H1 (cell line): ENCODE measurements at regions not wholly inside any gene's neighbourhood (a gene's known extent, or its start where the extent isn't known, plus 50 kb on each side); places are given as distances from the start of the nearest gene placed in this dataset.

ENCODE experiments used
- CTCF ChIA-PET: fragments of 300-600 bp; sonication (Branson Sonifier 250); formaldehyde crosslinking; loops from one replicate; lab custom pipeline; 2021; ENCODE audit not compliant: partially characterized antibody; lab: Charles Lee
- POLR2A ChIA-PET: fragments of 300-600 bp; sonication (Branson Sonifier 250); formaldehyde crosslinking; loops from one replicate; lab custom pipeline; 2021; ENCODE audit warnings: inconsistent platforms; ENCODE audit not compliant: partially characterized antibody; lab: Charles Lee
- DNase-seq, 2 experiments: peaks; one replicate each; pipeline versions ENCODE4 v3.0.0 to v3.0.0-alpha.2; 2010 to 2022; ENCODE audit warnings: low spot score in 2 of 2, low read depth in 1 of 2, mixed read lengths in 1 of 2
- FAIRE-seq: peaks from 2 replicates; lab custom pipeline; 2011; peaks lifted over from hg19 to GRCh38; lab: Jason Lieb, UNC
- H2AFZ ChIP-seq: 2 replicates; pipeline ENCODE4 v1.8.1; 2012; ENCODE audit warnings: low read length, inconsistent platforms
- H2AK5ac ChIP-seq: 2 replicates; pipeline ENCODE4 v1.6.1; 2013; ENCODE audit warnings: low read depth, low read length
- H2BK120ac ChIP-seq: replicated peaks from 2 replicates; pipeline ENCODE3; 2013; ENCODE audit warnings: low read depth, low read length, inconsistent platforms
- H2BK12ac ChIP-seq: 2 replicates; pipeline ENCODE4 v1.6.1; 2013; ENCODE audit warnings: low read depth, low read length
- H2BK15ac ChIP-seq: 2 replicates; pipeline ENCODE4 v1.6.1; 2013; ENCODE audit warnings: low read length
- H2BK20ac ChIP-seq: 2 replicates; pipeline ENCODE4 v1.6.1; 2013; ENCODE audit warnings: low read length
- H2BK5ac ChIP-seq: 2 replicates; pipeline ENCODE4 v1.6.1; 2013; ENCODE audit warnings: low read depth, low read length
- H3K14ac ChIP-seq: 2 replicates; pipeline ENCODE4 v1.6.1; 2013; ENCODE audit warnings: inconsistent platforms; ENCODE audit not compliant: insufficient read length
- H3K18ac ChIP-seq: 2 replicates; pipeline ENCODE4 v1.6.1; 2013; ENCODE audit warnings: low read length; ENCODE audit errors: extremely low read depth
- H3K23ac ChIP-seq: 2 replicates; pipeline ENCODE4 v1.6.1; 2013; ENCODE audit warnings: inconsistent platforms; ENCODE audit not compliant: insufficient read length
- H3K23me2 ChIP-seq: 2 replicates; pipeline ENCODE4 v1.6.1; 2013; ENCODE audit warnings: low read depth, low read length
- H3K27ac ChIP-seq: 2 replicates; pipeline ENCODE4 v1.6.1; 2011; ENCODE audit warnings: low read depth, low read length, inconsistent platforms
- H3K27me3 ChIP-seq, 4 experiments: replicated peaks in 1 of 4; 1 replicate in 1 of 4; 2 replicates in 3 of 4; pipeline versions ENCODE4 v1.6.1 to v1.8.1; 2011 to 2013; ENCODE audit warnings: low read length in 3 of 4, mild to moderate bottlenecking in 3 of 4, inconsistent platforms in 2 of 4, mixed read lengths in 2 of 4, moderate library complexity in 1 of 4; ENCODE audit not compliant: control insufficient read depth in 3 of 4, insufficient read depth in 3 of 4; ENCODE audit errors: extremely low read depth in 1 of 4
- H3K36me3 ChIP-seq, 4 experiments: 2 replicates each; pipeline versions ENCODE4 v1.6.1 to v1.8.1; 2011 to 2013; ENCODE audit warnings: mild to moderate bottlenecking in 4 of 4, low read length in 3 of 4, moderate library complexity in 2 of 4, control low read depth in 1 of 4, inconsistent platforms in 1 of 4; ENCODE audit not compliant: insufficient read depth in 4 of 4, control insufficient read depth in 2 of 4
- H3K4ac ChIP-seq: replicated peaks from 2 replicates; pipeline ENCODE3; 2013; ENCODE audit warnings: low read length, low read depth, mixed read lengths, inconsistent platforms; ENCODE audit not compliant: insufficient read length
- H3K4me1 ChIP-seq, 4 experiments: replicated peaks in 1 of 4; 1 replicate in 1 of 4; 2 replicates in 3 of 4; pipeline versions ENCODE4 v1.6.1 to v1.8.1; 2011 to 2013; ENCODE audit warnings: low read length in 3 of 4, inconsistent platforms in 2 of 4, mixed read lengths in 1 of 4; ENCODE audit not compliant: insufficient read depth in 4 of 4, control insufficient read depth in 3 of 4
- H3K4me2 ChIP-seq, 2 experiments: 2 replicates each; pipeline versions ENCODE4 v1.6.1 to v1.8.1; 2011 to 2013; ENCODE audit warnings: low read depth in 2 of 2, low read length in 2 of 2, control low read depth in 1 of 2, inconsistent platforms in 1 of 2, mild to moderate bottlenecking in 1 of 2; ENCODE audit not compliant: insufficient read depth in 1 of 2
- H3K4me3 ChIP-seq, 4 experiments: fragments of 200-600, 300-600 bp in 1 of 4; sonication (generic), shearing (Covaris generic), sonication (Bioruptor Twin) in 1 of 4; 2 replicates each; pipeline versions ENCODE4 v1.5.1 to v1.8.1; 2011 to 2016; ENCODE audit warnings: low read length in 4 of 4, low read depth in 3 of 4, control low read depth in 2 of 4, inconsistent platforms in 2 of 4, mild to moderate bottlenecking in 2 of 4, mixed read lengths in 1 of 4, moderate library complexity in 1 of 4; ENCODE audit not compliant: insufficient read depth in 2 of 4; ENCODE audit errors: extremely low read depth in 1 of 4
- H3K56ac ChIP-seq: replicated peaks from 2 replicates; pipeline ENCODE3; 2013; ENCODE audit warnings: low read depth, mild to moderate bottlenecking, mixed read lengths, low read length, inconsistent platforms; ENCODE audit not compliant: insufficient read length
- H3K79me1 ChIP-seq: 2 replicates; pipeline ENCODE4 v1.6.1; 2013; ENCODE audit warnings: low read depth, low read length, control low read depth
- H3K79me2 ChIP-seq, 2 experiments: 2 replicates each; pipeline versions ENCODE4 v1.6.1 to v1.8.1; 2012 to 2013; ENCODE audit warnings: low read length in 2 of 2, mild to moderate bottlenecking in 2 of 2, inconsistent platforms in 1 of 2; ENCODE audit not compliant: insufficient read depth in 2 of 2, control insufficient read depth in 1 of 2
- H3K9ac ChIP-seq, 4 experiments: replicated peaks in 1 of 4; 1 replicate in 1 of 4; 2 replicates in 3 of 4; pipeline versions ENCODE4 v1.6.1 to v1.8.1; 2011 to 2013; ENCODE audit warnings: low read depth in 3 of 4, low read length in 3 of 4, control low read depth in 2 of 4, mild to moderate bottlenecking in 2 of 4, moderate library complexity in 2 of 4, inconsistent platforms in 1 of 4; ENCODE audit errors: extremely low read depth in 1 of 4
- H3K9me3 ChIP-seq, 2 experiments: 2 replicates each; pipeline versions ENCODE4 v1.6.1 to v1.8.1; 2012 to 2013; ENCODE audit warnings: mild to moderate bottlenecking in 2 of 2, moderate library complexity in 2 of 2, control low read depth in 1 of 2, inconsistent platforms in 1 of 2, low read depth in 1 of 2, low read length in 1 of 2, mixed read lengths in 1 of 2; ENCODE audit not compliant: insufficient read depth in 2 of 2
- H4K20me1 ChIP-seq, 2 experiments: replicated peaks in 1 of 2; 2 replicates each; pipeline versions ENCODE3 to v1.8.1; 2011 to 2013; ENCODE audit warnings: inconsistent platforms in 2 of 2, low read length in 2 of 2, mild to moderate bottlenecking in 1 of 2; ENCODE audit not compliant: insufficient read depth in 2 of 2, control insufficient read depth in 1 of 2
- H4K5ac ChIP-seq: 2 replicates; pipeline ENCODE4 v1.6.1; 2013; ENCODE audit warnings: low read length, low read depth, mixed read lengths, inconsistent platforms; ENCODE audit not compliant: insufficient read length
- H4K8ac ChIP-seq: 2 replicates; pipeline ENCODE4 v1.8.0; 2013; ENCODE audit warnings: mild to moderate bottlenecking, moderate library complexity, low read length, inconsistent platforms; ENCODE audit not compliant: insufficient read depth; ENCODE audit errors: extremely low read depth
- H4K91ac ChIP-seq: replicated peaks from 2 replicates; pipeline ENCODE3; 2013; ENCODE audit warnings: low read length, mixed read lengths, inconsistent platforms; ENCODE audit not compliant: insufficient read length
- CBX8 ChIP-seq: fragments of 300-800, 300-1000 bp; sonication (generic); IDR thresholded peaks from 2 replicates; pipeline ENCODE4 v1.7.1; 2016; ENCODE audit warnings: low read depth, low read length, borderline replicate concordance
- CREB1 ChIP-seq: IDR thresholded peaks from 2 replicates; pipeline ENCODE4 v1.6.1; 2012; ENCODE audit warnings: inconsistent platforms
- EP300 ChIP-seq, 2 experiments: IDR thresholded peaks; 1 replicate in 1 of 2; 2 replicates in 1 of 2; pipeline ENCODE4 v1.6.1; 2011 to 2012; ENCODE audit warnings: low read depth in 2 of 2, low read length in 2 of 2, mild to moderate bottlenecking in 2 of 2, borderline replicate concordance in 1 of 2, inconsistent platforms in 1 of 2, moderate library complexity in 1 of 2
- JUN ChIP-seq: IDR thresholded peaks from 2 replicates; pipeline ENCODE4 v1.6.1; 2011; ENCODE audit warnings: low read depth, mild to moderate bottlenecking, improper control_type of control experiment, low read length
- KDM1A ChIP-seq: fragments of 200-600, 300-600 bp; sonication (generic); IDR thresholded peaks from 2 replicates; pipeline ENCODE4 v1.7.1; 2016; ENCODE audit warnings: mild to moderate bottlenecking, low read length, borderline replicate concordance
- NRF1 ChIP-seq: IDR thresholded peaks from 2 replicates; pipeline ENCODE4 v1.6.1; 2011; ENCODE audit warnings: mild to moderate bottlenecking, low read depth, low read length, improper control_type of control experiment
- PHF8 ChIP-seq: fragments of 200-600 bp; sonication (generic); conservative IDR thresholded peaks from 2 replicates; pipeline ENCODE4 v1.7.1; 2012; ENCODE audit warnings: low read depth, mild to moderate bottlenecking, inconsistent platforms, low read length, moderate library complexity
- POLR2AphosphoS5 ChIP-seq: IDR thresholded peaks from 2 replicates; pipeline ENCODE4 v1.6.1; 2011; ENCODE audit warnings: low read depth, low read length
- RAD21 ChIP-seq, 2 experiments: IDR thresholded peaks in 1 of 2; conservative IDR thresholded peaks in 1 of 2; 2 replicates each; pipeline ENCODE4 v1.6.1; 2011; ENCODE audit warnings: low read depth in 2 of 2, low read length in 2 of 2, improper control_type of control experiment in 1 of 2, inconsistent platforms in 1 of 2, mild to moderate bottlenecking in 1 of 2, moderate library complexity in 1 of 2
- RBBP5 ChIP-seq: IDR thresholded peaks from 2 replicates; pipeline ENCODE4 v1.7.1; 2012; ENCODE audit warnings: low read depth, mild to moderate bottlenecking, inconsistent platforms, low read length, moderate library complexity, borderline replicate concordance
- RNF2 ChIP-seq: fragments of 200-900, 300-1000 bp; sonication (generic); IDR thresholded peaks from 2 replicates; pipeline ENCODE4 v1.7.1; 2016; ENCODE audit warnings: borderline replicate concordance, low read depth, mild to moderate bottlenecking, antibody characterized with exemption, low read length; ENCODE audit not compliant: poor library complexity, severe bottlenecking; ENCODE audit errors: missing control alignments
- SIX5 ChIP-seq: IDR thresholded peaks from 2 replicates; pipeline ENCODE4 v1.6.1; 2011; ENCODE audit warnings: mild to moderate bottlenecking, low read depth, low read length
- ZNF274 ChIP-seq: IDR thresholded peaks from 2 replicates; pipeline ENCODE4 v1.7.0; 2012; ENCODE audit warnings: low read length, borderline replicate concordance; ENCODE audit errors: extremely low read depth
- WGBS, 2 experiments: shearing (Covaris generic) in 1 of 2; methylation state at CpG; one replicate each; pipeline versions ENCODE4 v1.1.6 to v1.1.7; 2013 to 2015; ENCODE audit warnings: low lambda C conversion rate in 2 of 2, mixed read lengths in 2 of 2, inconsistent platforms in 1 of 2, low coverage in 1 of 2, missing lambda C conversion rate in 1 of 2; ENCODE audit not compliant: insufficient replicate concordance in 2 of 2, insufficient coverage in 1 of 2, insufficient read length in 1 of 2; ENCODE audit errors: extremely low coverage in 1 of 2, missing lambda C conversion rate in 1 of 2; 5-methylcytosine and 5-hydroxymethylcytosine counted together

- no peaks in the 10 kb centered on the region for H3K9me3 ChIP-seq
- no peaks in the 10 kb centered on the region for H3K79me2 ChIP-seq
- no peaks in the 10 kb centered on the region for H3K36me3 ChIP-seq
- TF ChIP-seq SIX5 = no peak
- TF ChIP-seq ZNF274 = no peak
- no peak for TF ChIP-seq NRF1
- no peak for TF ChIP-seq POLR2AphosphoS5
- TF ChIP-seq RNF2 = no peak
- TF ChIP-seq CREB1 = no peak
- TF ChIP-seq CBX8 = no peak
- no peak for TF ChIP-seq KDM1A
- no peak for TF ChIP-seq RBBP5
- no peak for TF ChIP-seq EP300 (IDR thresholded peaks at IDR 0.05; ENCODE audit: borderline replicate concordance in 1 of 2, low read depth in 2 of 2, low read length in 2 of 2)
- TF ChIP-seq PHF8 = no peak
- TF ChIP-seq RAD21 (IDR thresholded peaks at IDR 0.05 in 1 of 2, conservative IDR thresholded peaks at IDR 0.05 in 1 of 2; ENCODE audit: low read depth in 2 of 2, low read length in 2 of 2) = no peak
- no peak for TF ChIP-seq JUN
- H3K56ac ChIP-seq = no peak overlapping the region
- H3K9ac ChIP-seq = no peak overlapping the region
- H3K23me2 ChIP-seq = no peaks in the 10 kb centered on the region
- H3K4me2 ChIP-seq = no peak overlapping the region
- H2BK20ac ChIP-seq = peak overlapping the region; percentile 72; the same call in 1 of the 2 replicates
- no peaks in the 10 kb centered on the region for H3K79me1 ChIP-seq
- DNase-seq (no peak), FAIRE-seq (no peak)
- no peak overlapping the region for H2BK15ac ChIP-seq
- H4K91ac ChIP-seq = no peak overlapping the region
- H2BK5ac ChIP-seq = no peak overlapping the region
- H2AFZ ChIP-seq = peak overlapping the region; percentile 17; the same call in 1 of the 2 replicates
- H3K4me1 ChIP-seq = peaks cover 0 to 8% (median under 1%) of the 10 kb centered on the region in 4 experiments; a peak in 1 of 7 replicates
- H3K4me3 ChIP-seq = no peak overlapping the region
- no peak overlapping the region for H4K5ac ChIP-seq
- ChIA-PET POLR2A (interaction anchor here (0.8 to 18.1 kb wide), 5 partner anchors 8 to 112 kb away, joined by 3 to 230 read pairs (median 7); partner anchors contain the start of genes CBX3 and HNRNPA2B1), CTCF (interaction anchor here (1.7 to 2.1 kb wide), 2 partner anchors 10 to 282 kb away, joined by 3 to 4 read pairs; no protein-coding TSS in a partner anchor)
- H2AK5ac ChIP-seq = no peak overlapping the region; the same call in 1 of the 2 replicates
- no peaks in the 10 kb centered on the region for H4K20me1 ChIP-seq
- H3K27ac ChIP-seq = no peak overlapping the region
- 80% methylated on average over 7 of the region's 7 CpGs; no CpG with 5 or more reads in 1 of the 2 experiments for WGBS, 2 experiments
- H2BK120ac ChIP-seq = peak overlapping the region; percentile 5
- no peak overlapping the region for H3K4ac ChIP-seq
- no peak overlapping the region for H2BK12ac ChIP-seq
- no peak overlapping the region for H3K14ac ChIP-seq
- no peak overlapping the region for H3K18ac ChIP-seq
- no peaks in the 10 kb centered on the region; a peak in 1 of 7 replicates for H3K27me3 ChIP-seq
- no peak overlapping the region for H4K8ac ChIP-seq
- H3K23ac ChIP-seq = no peak overlapping the region
These were observed 67.6 kb upstream of the NFE2L3 start for GRCh38 chr7:26084418-26084817.
